ENCODE measurements at regions not wholly inside any gene's neighbourhood (a gene's known extent, or its start where the extent isn't known, plus 50 kb on each side); places are given as distances from the start of the nearest gene placed in this dataset.

DNA sequence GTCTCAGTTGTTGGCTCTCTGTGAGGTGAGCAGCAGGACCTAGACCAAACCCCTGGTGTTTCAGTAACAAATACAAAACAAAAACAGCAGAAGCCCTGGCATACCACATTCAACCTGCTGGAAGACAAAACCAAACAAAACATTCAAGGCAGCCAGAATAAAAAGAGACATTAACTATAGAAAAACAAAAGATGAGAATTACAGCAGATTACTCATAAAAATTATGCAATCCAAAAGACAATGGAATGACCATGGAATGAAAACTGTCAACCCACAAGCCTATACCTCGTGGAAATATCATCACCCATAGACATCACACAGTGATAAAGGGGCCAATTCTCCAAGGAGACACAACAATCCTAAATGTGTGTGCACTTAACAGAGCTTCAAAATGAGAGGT, 106.0 kb upstream of the IQSEC1 start:
- no peak overlapping the region for H3K27ac ChIP-seq (replicated peaks)
- TF ChIP-seq, protein P1, sequence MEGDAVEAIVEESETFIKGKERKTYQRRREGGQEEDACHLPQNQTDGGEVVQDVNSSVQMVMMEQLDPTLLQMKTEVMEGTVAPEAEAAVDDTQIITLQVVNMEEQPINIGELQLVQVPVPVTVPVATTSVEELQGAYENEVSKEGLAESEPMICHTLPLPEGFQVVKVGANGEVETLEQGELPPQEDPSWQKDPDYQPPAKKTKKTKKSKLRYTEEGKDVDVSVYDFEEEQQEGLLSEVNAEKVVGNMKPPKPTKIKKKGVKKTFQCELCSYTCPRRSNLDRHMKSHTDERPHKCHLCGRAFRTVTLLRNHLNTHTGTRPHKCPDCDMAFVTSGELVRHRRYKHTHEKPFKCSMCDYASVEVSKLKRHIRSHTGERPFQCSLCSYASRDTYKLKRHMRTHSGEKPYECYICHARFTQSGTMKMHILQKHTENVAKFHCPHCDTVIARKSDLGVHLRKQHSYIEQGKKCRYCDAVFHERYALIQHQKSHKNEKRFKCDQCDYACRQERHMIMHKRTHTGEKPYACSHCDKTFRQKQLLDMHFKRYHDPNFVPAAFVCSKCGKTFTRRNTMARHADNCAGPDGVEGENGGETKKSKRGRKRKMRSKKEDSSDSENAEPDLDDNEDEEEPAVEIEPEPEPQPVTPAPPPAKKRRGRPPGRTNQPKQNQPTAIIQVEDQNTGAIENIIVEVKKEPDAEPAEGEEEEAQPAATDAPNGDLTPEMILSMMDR (IDR thresholded peaks at IDR 0.05; ENCODE audit: insufficient read depth, low read length), result no peak
- TF ChIP-seq SPI1 (IDR thresholded peaks at IDR 0.05; ENCODE audit: borderline replicate concordance, low read depth), result no peak
- TF ChIP-seq GABPA (IDR thresholded peaks at IDR 0.05; ENCODE audit: low read depth), result no peak
- no peak for TF ChIP-seq REST (IDR thresholded peaks at IDR 0.05; ENCODE audit: insufficient replicate concordance, low read depth)
- TF ChIP-seq POLR2AphosphoS5 (IDR thresholded peaks at IDR 0.05; ENCODE audit: low read depth), result no peak
- no peak overlapping the region for H3K4me3 ChIP-seq (replicated peaks; ENCODE audit: insufficient read depth, low read length)
- no peaks in the 10 kb centered on the region for H3K27me3 ChIP-seq (ENCODE audit: insufficient read depth, poor library complexity, severe bottlenecking)
- DNase-seq (ENCODE audit: low read depth in 1 of 2, low spot score in 1 of 2), result no peak

DNA sequence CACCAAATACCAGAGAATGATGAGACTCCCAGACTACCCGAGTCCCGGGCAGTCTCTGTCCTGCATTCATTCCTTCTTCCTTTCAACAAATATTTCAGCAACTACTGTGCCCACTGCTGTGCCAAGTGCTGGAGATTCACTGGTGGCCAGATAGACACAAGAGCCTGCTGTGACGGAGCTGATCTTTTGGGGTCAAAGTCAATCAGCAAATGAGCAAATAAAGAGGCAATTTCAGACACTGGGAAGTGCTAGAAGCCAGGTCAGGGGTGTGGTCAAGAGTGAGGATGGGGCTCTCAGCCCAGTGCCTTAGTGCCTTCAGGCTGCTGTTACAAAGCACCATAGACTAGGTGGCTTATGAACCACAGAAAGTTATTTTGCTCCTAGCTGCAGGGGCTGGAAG, 104.9 kb upstream of the IQSEC1 start:
- H3K27ac ChIP-seq (replicated peaks), result no peak overlapping the region
- DNase-seq (ENCODE audit: low read depth in 1 of 2, low spot score in 1 of 2), result no peak
- TF ChIP-seq, protein P1 (IDR thresholded peaks at IDR 0.05; ENCODE audit: insufficient read depth, low read length), result no peak
- TF ChIP-seq POLR2AphosphoS5 (IDR thresholded peaks at IDR 0.05; ENCODE audit: low read depth) (no peak), GABPA (IDR thresholded peaks at IDR 0.05; ENCODE audit: low read depth) (no peak), SPI1 (IDR thresholded peaks at IDR 0.05; ENCODE audit: borderline replicate concordance, low read depth) (no peak), REST (IDR thresholded peaks at IDR 0.05; ENCODE audit: insufficient replicate concordance, low read depth) (no peak)
- no peaks in the 10 kb centered on the region for H3K27me3 ChIP-seq (ENCODE audit: insufficient read depth, poor library complexity, severe bottlenecking)
- H3K4me3 ChIP-seq (replicated peaks; ENCODE audit: insufficient read depth, low read length), result no peak overlapping the region

DNA sequence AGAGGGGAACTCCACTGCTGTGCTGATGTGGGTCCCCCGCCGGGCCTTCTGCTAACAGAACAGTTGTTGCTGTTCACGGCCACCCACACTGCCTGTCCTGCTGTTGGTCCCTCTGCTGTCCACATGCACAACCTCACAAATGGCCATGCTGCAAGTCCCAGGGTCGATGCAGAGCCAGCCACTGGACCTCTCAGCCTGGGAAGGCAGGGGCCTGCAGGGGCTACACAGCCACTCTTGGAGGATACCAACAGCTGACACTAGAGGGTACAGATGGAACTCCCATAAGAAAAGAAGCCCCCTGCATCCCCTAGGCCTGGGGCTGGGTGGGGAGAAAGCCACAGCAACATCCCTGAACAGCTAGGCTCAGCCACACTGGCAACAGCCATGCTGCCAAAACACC, 104.4 kb upstream of the IQSEC1 start:
- Histone ChIP-seq H3K4me3 (replicated peaks; ENCODE audit: insufficient read depth, low read length) (no peak overlapping the region), H3K27ac (replicated peaks) (no peak overlapping the region), H3K27me3 (ENCODE audit: insufficient read depth, poor library complexity, severe bottlenecking) (no peaks in the 10 kb centered on the region)
- TF ChIP-seq POLR2AphosphoS5 (IDR thresholded peaks at IDR 0.05; ENCODE audit: low read depth), result no peak
- TF ChIP-seq, protein P1 (IDR thresholded peaks at IDR 0.05; ENCODE audit: insufficient read depth, low read length), result no peak
- TF ChIP-seq REST (IDR thresholded peaks at IDR 0.05; ENCODE audit: insufficient replicate concordance, low read depth), result no peak
- TF ChIP-seq SPI1 (IDR thresholded peaks at IDR 0.05; ENCODE audit: borderline replicate concordance, low read depth), result no peak
- TF ChIP-seq GABPA (IDR thresholded peaks at IDR 0.05; ENCODE audit: low read depth), result no peak
- DNase-seq (ENCODE audit: low read depth in 1 of 2, low spot score in 1 of 2), result no peak

Measured in HL-60 (cell line).